ENCODE measurements at regions not wholly inside any gene's neighbourhood (a gene's known extent, or its start where the extent isn't known, plus 50 kb on each side); places are given as distances from the start of the nearest gene placed in this dataset.

DNA sequence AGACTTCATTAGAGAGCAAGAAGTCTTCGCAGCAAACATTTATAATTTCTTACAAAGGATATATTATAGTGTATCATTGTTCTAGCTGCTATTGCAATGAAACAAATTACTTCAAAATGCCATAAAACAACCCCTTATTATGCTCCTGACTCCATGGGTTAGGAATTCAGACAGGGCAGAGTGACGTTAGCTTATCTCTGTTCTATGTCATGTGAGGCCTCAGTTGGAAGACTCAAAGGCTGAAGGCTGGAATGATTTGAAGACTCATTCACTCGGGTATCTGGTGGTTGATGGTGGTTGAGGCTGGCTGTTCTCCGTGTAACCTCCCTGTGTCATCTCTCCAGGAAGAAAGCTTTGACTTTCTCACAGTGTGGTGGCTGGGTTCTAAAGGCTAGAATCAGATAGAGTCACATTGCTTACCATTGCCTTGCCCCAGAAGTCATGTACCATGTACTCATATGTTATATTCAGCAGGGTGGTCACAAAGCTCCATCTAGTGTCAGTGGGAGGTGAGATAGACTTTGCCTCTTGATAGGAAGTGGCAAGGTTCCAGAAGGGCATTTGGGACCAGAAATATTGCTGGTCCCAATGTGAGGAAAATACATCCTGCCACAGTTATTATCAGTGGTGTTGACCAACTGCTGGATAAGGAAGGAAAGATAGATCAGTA is 226.9 kb downstream of the TMEM38B start:
- no peak for TF ChIP-seq EP300 (IDR thresholded peaks at IDR 0.05; ENCODE audit: borderline replicate concordance)
- TF ChIP-seq, protein P1, sequence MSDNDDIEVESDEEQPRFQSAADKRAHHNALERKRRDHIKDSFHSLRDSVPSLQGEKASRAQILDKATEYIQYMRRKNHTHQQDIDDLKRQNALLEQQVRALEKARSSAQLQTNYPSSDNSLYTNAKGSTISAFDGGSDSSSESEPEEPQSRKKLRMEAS (IDR thresholded peaks at IDR 0.05): no peak
- TF ChIP-seq EGR1 (IDR thresholded peaks at IDR 0.05): no peak
- TF ChIP-seq RAD21 (IDR thresholded peaks at IDR 0.05; ENCODE audit: low read depth): peak; percentile 21; the same call in 1 of the 2 replicates
- TF ChIP-seq, protein P2, sequence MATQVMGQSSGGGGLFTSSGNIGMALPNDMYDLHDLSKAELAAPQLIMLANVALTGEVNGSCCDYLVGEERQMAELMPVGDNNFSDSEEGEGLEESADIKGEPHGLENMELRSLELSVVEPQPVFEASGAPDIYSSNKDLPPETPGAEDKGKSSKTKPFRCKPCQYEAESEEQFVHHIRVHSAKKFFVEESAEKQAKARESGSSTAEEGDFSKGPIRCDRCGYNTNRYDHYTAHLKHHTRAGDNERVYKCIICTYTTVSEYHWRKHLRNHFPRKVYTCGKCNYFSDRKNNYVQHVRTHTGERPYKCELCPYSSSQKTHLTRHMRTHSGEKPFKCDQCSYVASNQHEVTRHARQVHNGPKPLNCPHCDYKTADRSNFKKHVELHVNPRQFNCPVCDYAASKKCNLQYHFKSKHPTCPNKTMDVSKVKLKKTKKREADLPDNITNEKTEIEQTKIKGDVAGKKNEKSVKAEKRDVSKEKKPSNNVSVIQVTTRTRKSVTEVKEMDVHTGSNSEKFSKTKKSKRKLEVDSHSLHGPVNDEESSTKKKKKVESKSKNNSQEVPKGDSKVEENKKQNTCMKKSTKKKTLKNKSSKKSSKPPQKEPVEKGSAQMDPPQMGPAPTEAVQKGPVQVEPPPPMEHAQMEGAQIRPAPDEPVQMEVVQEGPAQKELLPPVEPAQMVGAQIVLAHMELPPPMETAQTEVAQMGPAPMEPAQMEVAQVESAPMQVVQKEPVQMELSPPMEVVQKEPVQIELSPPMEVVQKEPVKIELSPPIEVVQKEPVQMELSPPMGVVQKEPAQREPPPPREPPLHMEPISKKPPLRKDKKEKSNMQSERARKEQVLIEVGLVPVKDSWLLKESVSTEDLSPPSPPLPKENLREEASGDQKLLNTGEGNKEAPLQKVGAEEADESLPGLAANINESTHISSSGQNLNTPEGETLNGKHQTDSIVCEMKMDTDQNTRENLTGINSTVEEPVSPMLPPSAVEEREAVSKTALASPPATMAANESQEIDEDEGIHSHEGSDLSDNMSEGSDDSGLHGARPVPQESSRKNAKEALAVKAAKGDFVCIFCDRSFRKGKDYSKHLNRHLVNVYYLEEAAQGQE (IDR thresholded peaks at IDR 0.05; ENCODE audit: low read depth): no peak
- no peak for TF ChIP-seq TEAD4 (IDR thresholded peaks at IDR 0.05)
- TF ChIP-seq NFIC (IDR thresholded peaks at IDR 0.05): no peak
- TF ChIP-seq TAF1 (IDR thresholded peaks at IDR 0.05; ENCODE audit: low read depth): no peak
